ENCODE measurements at regions not wholly inside any gene's neighbourhood (a gene's known extent, or its start where the extent isn't known, plus 50 kb on each side); places are given as distances from the start of the nearest gene placed in this dataset.

DNA sequence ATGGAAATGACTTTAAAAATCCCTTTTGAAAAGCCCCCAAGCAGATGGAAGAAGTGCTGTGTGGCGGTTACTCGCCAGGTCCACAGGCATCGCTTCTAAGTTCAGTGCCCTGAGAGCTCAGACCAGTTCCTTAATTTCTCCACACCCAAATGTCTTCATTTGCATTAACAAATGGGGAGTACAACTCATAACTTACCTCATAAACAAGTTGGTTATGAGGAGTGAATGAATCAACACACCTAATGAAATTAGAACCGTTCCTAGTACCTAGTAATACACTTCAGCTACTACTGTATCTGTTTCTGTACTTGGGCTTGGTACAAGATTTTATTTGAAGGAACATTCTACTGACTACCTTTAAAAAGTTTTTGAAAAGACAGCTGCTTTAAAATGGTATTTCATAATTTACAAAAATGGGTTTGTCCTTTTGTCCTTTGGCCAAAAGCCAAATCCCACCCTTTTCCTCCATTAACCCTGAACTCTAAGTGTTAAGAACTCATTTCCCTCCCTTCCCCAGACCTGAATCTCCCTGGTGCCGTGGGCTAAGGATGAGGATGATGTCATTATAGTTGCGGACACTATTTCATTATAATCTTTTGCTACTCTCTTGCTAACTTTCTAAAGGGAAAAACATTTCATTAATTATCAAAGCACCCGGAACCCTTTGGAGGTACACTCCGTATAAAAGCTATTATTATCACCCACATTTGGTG, 221.5 kb upstream of the CELF2 start:
- no peak for TF ChIP-seq POLR2A (IDR thresholded peaks at IDR 0.05)
- TF ChIP-seq, protein P1, sequence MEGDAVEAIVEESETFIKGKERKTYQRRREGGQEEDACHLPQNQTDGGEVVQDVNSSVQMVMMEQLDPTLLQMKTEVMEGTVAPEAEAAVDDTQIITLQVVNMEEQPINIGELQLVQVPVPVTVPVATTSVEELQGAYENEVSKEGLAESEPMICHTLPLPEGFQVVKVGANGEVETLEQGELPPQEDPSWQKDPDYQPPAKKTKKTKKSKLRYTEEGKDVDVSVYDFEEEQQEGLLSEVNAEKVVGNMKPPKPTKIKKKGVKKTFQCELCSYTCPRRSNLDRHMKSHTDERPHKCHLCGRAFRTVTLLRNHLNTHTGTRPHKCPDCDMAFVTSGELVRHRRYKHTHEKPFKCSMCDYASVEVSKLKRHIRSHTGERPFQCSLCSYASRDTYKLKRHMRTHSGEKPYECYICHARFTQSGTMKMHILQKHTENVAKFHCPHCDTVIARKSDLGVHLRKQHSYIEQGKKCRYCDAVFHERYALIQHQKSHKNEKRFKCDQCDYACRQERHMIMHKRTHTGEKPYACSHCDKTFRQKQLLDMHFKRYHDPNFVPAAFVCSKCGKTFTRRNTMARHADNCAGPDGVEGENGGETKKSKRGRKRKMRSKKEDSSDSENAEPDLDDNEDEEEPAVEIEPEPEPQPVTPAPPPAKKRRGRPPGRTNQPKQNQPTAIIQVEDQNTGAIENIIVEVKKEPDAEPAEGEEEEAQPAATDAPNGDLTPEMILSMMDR (IDR thresholded peaks at IDR 0.05): no peak

All from thyroid gland (tissue), 4 donors.